PFSK-1 (cell line): ENCODE measurements at regions not wholly inside any gene's neighbourhood (a gene's known extent, or its start where the extent isn't known, plus 50 kb on each side); places are given as distances from the start of the nearest gene placed in this dataset.

ENCODE experiments used
- POLR2AphosphoS5 ChIP-seq: IDR thresholded peaks from 2 replicates; pipeline ENCODE4 v1.6.1; 2012; ENCODE audit warnings: low read depth, mild to moderate bottlenecking, control low read depth, low read length, moderate library complexity
- SIN3A ChIP-seq: IDR thresholded peaks from 2 replicates; pipeline ENCODE4 v1.6.1; 2012; ENCODE audit warnings: mild to moderate bottlenecking, low read length, moderate library complexity, borderline replicate concordance; ENCODE audit not compliant: insufficient read depth
- TAF1 ChIP-seq: IDR thresholded peaks from 2 replicates; pipeline ENCODE4 v1.6.1; 2012; ENCODE audit warnings: low read length, control low read depth, borderline replicate concordance; ENCODE audit not compliant: insufficient read depth
- TF ChIP-seq, protein P1 (sequence below), 2 experiments: IDR thresholded peaks; 2 replicates each; pipeline versions ENCODE4 v1.6.1 to v1.8.0; 2011 to 2012; ENCODE audit warnings: low read depth in 2 of 2, low read length in 2 of 2, control low read depth in 1 of 2, inconsistent platforms in 1 of 2, mild to moderate bottlenecking in 1 of 2, moderate library complexity in 1 of 2; ENCODE audit not compliant: insufficient read depth in 1 of 2

GRCh38 chr21:15943009-15943666, 213.4 kb downstream of the USP25 start:
- TF ChIP-seq POLR2AphosphoS5 (no peak), SIN3A (no peak), TAF1 (no peak)
- TF ChIP-seq, protein P1, sequence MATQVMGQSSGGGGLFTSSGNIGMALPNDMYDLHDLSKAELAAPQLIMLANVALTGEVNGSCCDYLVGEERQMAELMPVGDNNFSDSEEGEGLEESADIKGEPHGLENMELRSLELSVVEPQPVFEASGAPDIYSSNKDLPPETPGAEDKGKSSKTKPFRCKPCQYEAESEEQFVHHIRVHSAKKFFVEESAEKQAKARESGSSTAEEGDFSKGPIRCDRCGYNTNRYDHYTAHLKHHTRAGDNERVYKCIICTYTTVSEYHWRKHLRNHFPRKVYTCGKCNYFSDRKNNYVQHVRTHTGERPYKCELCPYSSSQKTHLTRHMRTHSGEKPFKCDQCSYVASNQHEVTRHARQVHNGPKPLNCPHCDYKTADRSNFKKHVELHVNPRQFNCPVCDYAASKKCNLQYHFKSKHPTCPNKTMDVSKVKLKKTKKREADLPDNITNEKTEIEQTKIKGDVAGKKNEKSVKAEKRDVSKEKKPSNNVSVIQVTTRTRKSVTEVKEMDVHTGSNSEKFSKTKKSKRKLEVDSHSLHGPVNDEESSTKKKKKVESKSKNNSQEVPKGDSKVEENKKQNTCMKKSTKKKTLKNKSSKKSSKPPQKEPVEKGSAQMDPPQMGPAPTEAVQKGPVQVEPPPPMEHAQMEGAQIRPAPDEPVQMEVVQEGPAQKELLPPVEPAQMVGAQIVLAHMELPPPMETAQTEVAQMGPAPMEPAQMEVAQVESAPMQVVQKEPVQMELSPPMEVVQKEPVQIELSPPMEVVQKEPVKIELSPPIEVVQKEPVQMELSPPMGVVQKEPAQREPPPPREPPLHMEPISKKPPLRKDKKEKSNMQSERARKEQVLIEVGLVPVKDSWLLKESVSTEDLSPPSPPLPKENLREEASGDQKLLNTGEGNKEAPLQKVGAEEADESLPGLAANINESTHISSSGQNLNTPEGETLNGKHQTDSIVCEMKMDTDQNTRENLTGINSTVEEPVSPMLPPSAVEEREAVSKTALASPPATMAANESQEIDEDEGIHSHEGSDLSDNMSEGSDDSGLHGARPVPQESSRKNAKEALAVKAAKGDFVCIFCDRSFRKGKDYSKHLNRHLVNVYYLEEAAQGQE (IDR thresholded peaks at IDR 0.05; ENCODE audit: insufficient read depth in 1 of 2, low read depth in 2 of 2, low read length in 2 of 2) = no peak
